Tibial nerve (tissue), 4 donors: ENCODE measurements at regions not wholly inside any gene's neighbourhood (a gene's known extent, or its start where the extent isn't known, plus 50 kb on each side); places are given as distances from the start of the nearest gene placed in this dataset.

ENCODE experiments used
- EP300 ChIP-seq, 2 donors: sonication (generic); formaldehyde crosslinking; IDR thresholded peaks; one replicate each; pipeline ENCODE4 v1.6.1; 2017; ENCODE audit warnings: antibody characterized with exemption in 2 of 2, mild to moderate bottlenecking in 1 of 2
- POLR2A ChIP-seq, 2 donors: fragments of 450-650 bp; IDR thresholded peaks; one replicate each; pipeline ENCODE4 v1.6.1; 2017; ENCODE audit warnings: antibody characterized with exemption in 2 of 2, mild to moderate bottlenecking in 2 of 2, moderate library complexity in 2 of 2
- TF ChIP-seq, protein P1 (sequence below), 5 experiments: fragments of 200-600 bp in 3 of 5; fragments of 450-650 bp in 2 of 5; sonication (generic) in 3 of 5; IDR thresholded peaks; one replicate each; pipeline ENCODE4 v1.5.1; 2016 to 2019; ENCODE audit warnings: antibody characterized with exemption in 5 of 5, mild to moderate bottlenecking in 3 of 5, moderate library complexity in 2 of 5

DNA sequence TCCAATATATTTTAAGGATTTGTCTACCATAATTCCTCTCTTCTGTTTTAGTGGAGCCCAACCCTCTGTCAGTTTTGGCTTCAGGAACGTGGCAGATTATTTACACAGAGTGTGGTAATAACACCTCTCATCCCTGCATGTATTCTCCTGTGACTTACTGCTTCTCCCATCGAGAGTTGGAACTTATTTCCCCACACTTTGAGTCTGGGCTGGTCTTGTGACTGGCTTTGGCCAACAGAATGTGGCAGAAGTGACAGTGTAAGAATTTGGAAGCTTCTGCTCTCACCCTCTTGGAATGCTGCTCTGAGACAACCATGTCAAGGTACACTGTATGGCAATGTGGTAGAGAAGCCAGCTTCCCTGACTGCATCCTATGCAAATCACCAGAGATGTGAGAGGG lies 407.7 kb downstream of the EPM2A start:
- TF ChIP-seq, protein P1, sequence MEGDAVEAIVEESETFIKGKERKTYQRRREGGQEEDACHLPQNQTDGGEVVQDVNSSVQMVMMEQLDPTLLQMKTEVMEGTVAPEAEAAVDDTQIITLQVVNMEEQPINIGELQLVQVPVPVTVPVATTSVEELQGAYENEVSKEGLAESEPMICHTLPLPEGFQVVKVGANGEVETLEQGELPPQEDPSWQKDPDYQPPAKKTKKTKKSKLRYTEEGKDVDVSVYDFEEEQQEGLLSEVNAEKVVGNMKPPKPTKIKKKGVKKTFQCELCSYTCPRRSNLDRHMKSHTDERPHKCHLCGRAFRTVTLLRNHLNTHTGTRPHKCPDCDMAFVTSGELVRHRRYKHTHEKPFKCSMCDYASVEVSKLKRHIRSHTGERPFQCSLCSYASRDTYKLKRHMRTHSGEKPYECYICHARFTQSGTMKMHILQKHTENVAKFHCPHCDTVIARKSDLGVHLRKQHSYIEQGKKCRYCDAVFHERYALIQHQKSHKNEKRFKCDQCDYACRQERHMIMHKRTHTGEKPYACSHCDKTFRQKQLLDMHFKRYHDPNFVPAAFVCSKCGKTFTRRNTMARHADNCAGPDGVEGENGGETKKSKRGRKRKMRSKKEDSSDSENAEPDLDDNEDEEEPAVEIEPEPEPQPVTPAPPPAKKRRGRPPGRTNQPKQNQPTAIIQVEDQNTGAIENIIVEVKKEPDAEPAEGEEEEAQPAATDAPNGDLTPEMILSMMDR (IDR thresholded peaks at IDR 0.05), result no peak
- TF ChIP-seq POLR2A (IDR thresholded peaks at IDR 0.05) (no peak), EP300 (IDR thresholded peaks at IDR 0.05) (no peak)
